Right lobe of liver (tissue), 1 donor: ENCODE measurements at regions not wholly inside any gene's neighbourhood (a gene's known extent, or its start where the extent isn't known, plus 50 kb on each side); places are given as distances from the start of the nearest gene placed in this dataset.

ENCODE experiments used
- small RNA-seq, 2 experiments: library from RNA; depleted of rRNA; stranded (forward); fragments of <200 nt; gene quantifications; one replicate each; pipeline ENCODE3, GENCODE V24; 2016

Small RNA genes lying in the stretch of these regions (small RNA-seq; reads per million reads assigned to genes)
- 0 reads per million in 2 experiments for gene AC007450.3
- 0 reads per million in 2 experiments for gene HIGD1AP8
- 0 reads per million in 2 experiments for gene RNU7-60P
